Spleen (tissue), 7 donors: ENCODE measurements at regions not wholly inside any gene's neighbourhood (a gene's known extent, or its start where the extent isn't known, plus 50 kb on each side); places are given as distances from the start of the nearest gene placed in this dataset.

Experiments used
- CTCF ChIP-seq, 11 experiments: fragments of 200-600 bp in 7 of 11; fragments of 450-650 bp in 4 of 11; sonication (generic) in 4 of 11; IDR thresholded peaks in 8 of 11; conservative IDR thresholded peaks in 3 of 11; 1 replicate in 7 of 11; 2 replicates in 4 of 11; pipeline versions ENCODE4 v1.4.0 to v1.8.0; 2016 to 2021; ENCODE audit warnings: antibody characterized with exemption in 11 of 11, inconsistent platforms in 4 of 11, mild to moderate bottlenecking in 1 of 11
- POLR2A ChIP-seq, 3 donors: fragments of 450-650 bp; IDR thresholded peaks; one replicate each; pipeline ENCODE4 v1.5.1; 2017; ENCODE audit warnings: antibody characterized with exemption in 3 of 3, mild to moderate bottlenecking in 1 of 3
- POLR2AphosphoS5 ChIP-seq, 3 donors: sonication (generic); formaldehyde crosslinking; IDR thresholded peaks; one replicate each; pipeline ENCODE4 v1.5.1; 2017; ENCODE audit warnings: antibody characterized with exemption in 3 of 3
- donor health status: DM: no; HTN: no; CAD: no; lungs with moderate emphysema.
- donor health status: DM: no; HTN: no; CAD: no.
- donor health status: DM: no; HTN: no; CAD: no.

GRCh38 chr18:25648716-25649260 is 296.8 kb upstream of the ZNF521 start:
- TF ChIP-seq POLR2A (IDR thresholded peaks at IDR 0.05) = no peak
- no peak for TF ChIP-seq CTCF (IDR thresholded peaks at IDR 0.05 in 8 of 11, conservative IDR thresholded peaks at IDR 0.05 in 3 of 11)
- no peak for TF ChIP-seq POLR2AphosphoS5 (IDR thresholded peaks at IDR 0.05)
